Bronchial epithelial cell (primary cell): ENCODE measurements at regions not wholly inside any gene's neighbourhood (a gene's known extent, or its start where the extent isn't known, plus 50 kb on each side); places are given as distances from the start of the nearest gene placed in this dataset.

ENCODE experiments used
- DNase-seq: peaks from one replicate; pipeline ENCODE4 v3.0.0-alpha.2; 2010; ENCODE audit warnings: low read depth
- FAIRE-seq: peaks from 2 replicates; lab custom pipeline; 2011; peaks lifted over from hg19 to GRCh38; lab: Jason Lieb, UNC
- H3K27me3 ChIP-seq: 2 replicates; pipeline ENCODE4 v1.5.1; 2011; ENCODE audit warnings: low read length; ENCODE audit not compliant: control insufficient read depth, insufficient read depth
- H3K36me3 ChIP-seq: 2 replicates; pipeline ENCODE4 v1.5.1; 2011; ENCODE audit warnings: low read length; ENCODE audit not compliant: control insufficient read depth, insufficient read depth
- H3K4me3 ChIP-seq: 2 replicates; pipeline ENCODE4 v1.5.1; 2011; ENCODE audit warnings: mild to moderate bottlenecking, low read depth, low read length, control low read depth
- CTCF ChIP-seq: IDR thresholded peaks from 2 replicates; pipeline ENCODE4 v1.5.1; 2011; ENCODE audit warnings: mild to moderate bottlenecking, moderate library complexity, low read length, control low read depth, inconsistent platforms; ENCODE audit not compliant: insufficient read depth, severe bottlenecking

GRCh38 chr5:21263361-21263760, 1275.4 kb upstream of the CDH18 start:
- TF ChIP-seq CTCF, result no peak
- FAIRE-seq, result no peak
- no peak for DNase-seq
- Histone ChIP-seq H3K4me3 (no peak overlapping the region), H3K36me3 (no peaks in the 10 kb centered on the region), H3K27me3 (no peaks in the 10 kb centered on the region)

DNA sequence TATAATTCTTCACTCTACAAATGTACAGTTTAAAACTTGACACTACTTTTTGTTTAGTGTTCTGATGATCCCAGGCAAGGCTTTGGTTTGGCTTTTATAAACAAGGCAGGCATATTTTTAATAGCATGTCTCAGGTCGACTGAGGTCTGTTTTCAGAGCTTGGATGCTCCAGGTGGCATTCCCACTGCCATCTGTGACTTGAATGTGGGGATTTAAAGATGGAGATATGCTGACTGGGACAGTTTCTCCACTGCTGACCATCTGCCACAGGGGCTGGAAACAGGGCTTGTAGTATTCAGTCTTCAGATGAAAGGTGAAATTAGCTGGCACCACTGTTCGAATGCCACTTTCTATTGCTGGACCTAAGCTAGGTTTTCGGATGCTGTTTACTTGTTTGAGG, 1266.2 kb upstream of the CDH18 start:
- no peak overlapping the region for H3K4me3 ChIP-seq
- DNase-seq (no peak), FAIRE-seq (no peak)
- H3K27me3 ChIP-seq, result no peaks in the 10 kb centered on the region
- H3K36me3 ChIP-seq, result no peaks in the 10 kb centered on the region
- no peak for TF ChIP-seq CTCF

- Histone ChIP-seq H3K4me3 (no peak overlapping the region), H3K36me3 (no peaks in the 10 kb centered on the region), H3K27me3 (no peaks in the 10 kb centered on the region)
- TF ChIP-seq CTCF, result no peak
- DNase-seq, result no peak
- no peak for FAIRE-seq
Measured at GRCh38 chr5:21244982-21245381, 1257.0 kb upstream of the CDH18 start.

- H3K4me3 ChIP-seq, result no peak overlapping the region
- H3K27me3 ChIP-seq, result no peaks in the 10 kb centered on the region
- TF ChIP-seq CTCF, result no peak
- peak; percentile 4 for DNase-seq
- FAIRE-seq, result no peak
- H3K36me3 ChIP-seq, result no peaks in the 10 kb centered on the region
Measured at GRCh38 chr5:21238786-21239185, 1250.8 kb upstream of the CDH18 start.

DNA sequence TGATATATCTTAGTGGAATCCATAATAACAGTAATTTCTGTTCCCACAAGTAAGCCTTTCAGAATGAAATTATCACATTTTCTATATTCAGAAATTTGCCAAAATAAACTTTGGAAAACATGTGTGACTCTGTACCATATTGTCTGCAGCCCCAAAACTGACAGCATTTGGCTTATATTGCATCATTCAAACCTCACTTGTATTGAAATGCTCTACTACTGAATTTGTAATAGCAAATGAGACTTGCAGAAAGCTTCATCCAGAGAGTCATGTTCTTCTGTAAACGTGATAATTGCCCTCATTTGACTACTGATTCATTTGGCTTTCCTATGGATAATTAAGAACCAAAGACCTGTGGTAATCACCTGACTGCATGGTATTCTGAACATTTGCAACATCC, 1249.5 kb upstream of the CDH18 start:
- DNase-seq (peak; percentile 12), FAIRE-seq (no peak)
- H3K4me3 ChIP-seq, result no peak overlapping the region
- H3K27me3 ChIP-seq, result no peaks in the 10 kb centered on the region
- H3K36me3 ChIP-seq, result no peaks in the 10 kb centered on the region
- no peak for TF ChIP-seq CTCF

- no peak for TF ChIP-seq CTCF
- no peak overlapping the region for H3K4me3 ChIP-seq
- no peaks in the 10 kb centered on the region for H3K36me3 ChIP-seq
- DNase-seq (peak; percentile 96), FAIRE-seq (no peak)
- H3K27me3 ChIP-seq, result no peaks in the 10 kb centered on the region
Measured at GRCh38 chr5:21236971-21237427, 1249.0 kb upstream of the CDH18 start.
